Activated T-helper 1 cell treated with anti-CD3 and anti-CD28 coated beads, Interleukin-2, amount 50 U/mL, for 16 hours (primary cell): ENCODE measurements at regions not wholly inside any gene's neighbourhood (a gene's known extent, or its start where the extent isn't known, plus 50 kb on each side); places are given as distances from the start of the nearest gene placed in this dataset.

ENCODE experiments used
- DNase-seq, 2 donors: peaks; one replicate each; pipeline ENCODE4 v3.0.0-alpha.2; 2020; ENCODE audit warnings: low read depth in 1 of 2, low spot score in 1 of 2

DNA sequence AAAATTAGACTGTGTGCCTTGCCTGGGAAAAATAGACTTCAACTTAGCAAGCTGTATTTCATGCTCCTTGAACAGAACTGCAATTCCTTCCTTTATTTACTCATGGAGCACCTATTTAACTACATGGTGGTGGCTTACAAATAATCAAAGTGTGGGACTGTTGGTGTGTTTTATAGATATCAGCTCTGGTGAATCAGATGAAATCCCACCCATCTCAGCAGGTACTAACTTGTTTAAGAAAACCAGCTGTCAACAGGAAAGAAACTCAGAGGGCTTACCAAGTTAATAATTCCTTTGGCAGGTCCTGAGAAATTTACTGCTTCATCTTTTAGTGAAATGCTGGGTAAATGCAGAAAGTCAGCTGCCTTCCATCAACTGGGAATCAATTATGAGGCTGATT is 830.6 kb downstream of the SLC4A3 start:
- no peak for DNase-seq

DNA sequence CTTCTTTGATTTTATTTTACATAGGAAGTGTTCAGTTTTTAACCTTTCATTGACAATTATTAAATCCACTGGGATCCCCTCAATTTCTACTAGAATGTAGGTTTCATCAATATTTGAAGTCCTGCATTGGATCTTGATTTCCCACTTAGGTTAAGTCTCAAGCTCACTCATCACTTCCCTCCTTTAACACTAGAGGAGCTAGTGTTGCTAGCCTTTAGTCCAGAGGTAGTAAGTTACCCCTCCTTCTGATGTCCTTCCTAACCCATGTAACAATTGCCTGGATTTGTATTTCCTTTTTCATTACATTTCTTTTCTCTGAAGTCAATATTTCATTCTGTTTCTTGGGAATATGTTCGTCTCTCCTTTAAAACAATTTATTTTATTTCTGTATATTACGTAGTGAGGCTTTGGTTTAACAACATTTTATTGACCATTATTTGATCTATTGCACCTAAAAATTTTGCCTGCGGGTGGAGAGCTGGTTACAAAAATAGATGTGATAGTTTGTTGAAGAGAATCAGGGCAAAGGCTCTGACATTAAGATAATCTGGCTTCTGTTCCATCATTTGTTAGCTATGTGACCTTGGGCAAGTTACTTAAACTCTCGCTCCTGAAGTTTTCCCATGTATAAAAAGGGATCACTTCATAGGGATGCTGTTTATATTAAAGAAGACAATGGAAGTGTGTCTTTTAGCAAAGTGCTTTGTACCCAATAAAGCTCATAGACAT is 833.0 kb downstream of the SLC4A3 start:
- DNase-seq: no peak

DNA sequence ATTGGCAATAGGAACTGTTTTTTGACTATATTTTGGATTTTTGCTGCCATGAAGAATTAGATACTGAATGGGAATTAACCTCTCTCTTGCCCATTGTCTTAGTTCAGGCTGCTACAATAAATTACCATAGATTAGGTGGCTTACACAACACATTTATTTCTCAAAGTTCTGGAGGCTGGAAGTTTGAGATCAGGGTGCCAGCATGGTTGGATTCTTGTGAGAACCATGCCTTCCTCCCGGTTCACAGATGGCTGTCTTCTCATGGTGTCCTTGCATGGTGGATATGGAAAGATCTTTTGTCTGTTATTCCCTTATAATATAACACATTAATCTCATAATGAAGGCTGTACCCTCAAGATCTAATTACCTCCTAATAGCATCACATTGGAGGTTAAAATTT is 836.4 kb downstream of the SLC4A3 start:
- no peak for DNase-seq

DNA sequence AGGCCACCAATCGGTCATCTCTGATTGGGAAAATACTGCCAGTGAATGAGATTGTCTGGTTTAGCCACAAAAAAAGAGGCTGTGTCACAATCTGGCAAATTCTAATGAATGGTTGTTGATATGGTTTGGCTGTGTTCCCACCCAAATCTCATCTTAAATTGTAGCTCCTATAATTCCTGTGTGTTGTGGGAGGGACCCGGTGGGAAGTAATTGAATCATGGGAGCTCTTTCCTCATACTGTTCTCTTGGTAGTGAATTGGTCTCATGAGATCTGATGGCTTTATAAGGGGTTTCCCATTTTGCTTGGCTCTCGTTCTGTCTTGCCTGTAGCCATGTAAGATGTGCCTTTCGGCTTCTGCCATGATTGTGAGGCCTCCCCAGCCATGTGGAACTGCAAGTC is 838.3 kb downstream of the SLC4A3 start:
- DNase-seq: no peak

DNA sequence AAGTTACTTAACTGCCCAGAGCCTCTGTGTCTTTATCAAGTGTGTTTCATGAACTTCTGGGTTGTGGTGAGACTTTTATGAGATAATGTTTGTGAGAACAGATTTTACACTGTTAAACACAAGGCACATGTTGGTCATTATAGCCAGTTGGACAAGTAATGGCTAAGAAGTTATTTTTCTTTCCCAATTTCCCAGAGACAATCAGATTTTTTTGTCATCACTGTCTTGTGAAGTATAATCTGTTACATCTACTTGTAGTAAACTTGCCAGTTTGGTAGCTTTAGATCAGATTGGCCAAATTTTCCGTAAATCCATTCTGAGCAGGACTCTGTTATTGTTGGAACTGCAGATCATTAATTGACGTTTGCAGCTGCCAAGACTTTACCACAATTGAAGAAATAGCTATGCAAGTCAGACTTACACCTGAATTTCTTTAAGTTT is 838.8 kb downstream of the SLC4A3 start:
- no peak for DNase-seq

DNA sequence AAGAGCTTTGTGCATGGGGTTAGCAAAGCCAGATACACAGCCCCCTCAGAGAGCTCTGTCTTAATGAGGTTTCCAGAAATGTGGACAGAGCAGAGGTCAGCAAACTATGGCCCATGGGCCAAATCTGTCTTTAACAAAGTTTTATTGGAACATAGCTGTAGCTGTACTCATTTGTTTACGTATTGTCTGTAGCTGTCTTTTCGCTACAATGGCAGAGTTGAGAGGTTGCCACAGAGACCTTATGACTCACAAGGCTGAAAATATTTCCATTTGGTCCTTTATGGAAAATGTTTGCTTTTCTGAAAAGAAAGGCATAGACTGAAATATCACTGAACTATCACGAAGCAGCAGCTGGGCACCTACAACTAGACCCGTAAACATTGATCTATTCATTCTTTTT is 841.8 kb downstream of the SLC4A3 start:
- DNase-seq: no peak

DNA sequence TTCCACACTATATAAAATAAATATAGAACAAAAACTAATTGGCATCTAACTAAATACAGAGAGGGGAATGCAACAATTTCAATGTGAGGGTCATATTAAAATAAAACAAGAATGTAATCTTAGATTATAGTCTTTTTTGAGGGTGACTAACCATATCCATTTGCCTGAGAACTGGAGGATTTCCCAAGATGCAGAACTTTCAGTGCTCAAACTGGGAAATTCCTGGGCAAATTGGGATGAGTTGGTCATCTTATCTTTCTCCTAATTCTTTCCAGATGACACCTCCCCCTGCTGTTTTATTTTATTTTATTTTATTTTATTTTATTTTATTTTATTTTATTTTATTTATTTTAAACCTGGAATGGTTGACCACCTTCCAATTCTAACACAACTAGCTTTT is 846.2 kb downstream of the SLC4A3 start:
- no peak for DNase-seq

DNA sequence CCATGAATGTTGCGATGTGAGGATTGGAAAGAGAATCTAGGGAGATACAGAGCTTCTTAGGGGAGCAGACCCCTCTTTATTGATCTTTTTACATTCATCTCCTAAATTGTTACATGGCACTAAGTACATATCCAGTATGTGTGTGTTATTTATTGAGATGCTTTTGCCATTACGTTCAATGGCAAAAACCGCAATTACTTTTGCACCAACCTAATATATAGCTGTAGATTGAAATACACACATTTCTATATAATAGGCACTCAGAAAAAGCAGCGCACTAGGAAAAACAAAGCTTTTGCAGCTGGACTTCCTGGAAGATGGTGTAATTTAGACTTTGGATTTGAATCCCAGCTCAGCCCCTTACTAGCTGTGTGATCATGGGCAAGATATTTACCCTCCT is 849.4 kb downstream of the SLC4A3 start:
- no peak for DNase-seq

DNA sequence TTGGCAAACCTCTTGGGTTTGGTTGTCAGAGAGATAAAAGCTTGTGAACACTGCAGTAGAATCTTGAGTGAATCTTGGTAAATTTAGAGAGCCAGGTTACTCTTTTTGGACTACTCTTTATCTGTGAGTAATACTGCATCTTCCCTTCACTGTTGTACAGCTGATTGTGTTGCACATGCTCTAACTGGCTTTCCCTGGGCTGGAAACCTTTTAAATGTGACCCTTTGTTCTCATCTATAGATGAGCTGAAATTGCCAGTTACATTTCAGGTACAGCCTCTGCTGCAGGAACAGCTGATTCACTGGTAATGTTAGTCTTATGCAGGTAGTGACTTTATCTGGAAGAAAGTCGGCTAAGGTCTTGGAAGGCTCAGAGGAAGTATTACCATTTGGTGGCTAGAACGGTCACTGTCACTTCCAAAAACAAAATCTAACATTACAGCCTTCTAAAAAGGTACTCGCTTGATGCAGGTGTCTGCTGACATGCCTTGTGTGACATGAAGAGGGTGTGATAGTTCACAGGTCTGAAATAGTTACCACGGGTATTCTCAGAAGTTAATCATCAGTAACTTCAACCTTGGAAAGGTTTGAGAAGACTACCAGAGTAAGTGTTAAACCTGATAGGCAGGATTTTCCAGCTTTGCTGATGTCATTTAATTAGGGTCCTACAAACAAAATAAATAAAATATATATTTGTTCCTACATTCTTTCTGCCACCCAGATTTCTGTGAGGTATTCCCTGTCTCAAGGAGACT is 851.1 kb downstream of the SLC4A3 start:
- DNase-seq: no peak

DNA sequence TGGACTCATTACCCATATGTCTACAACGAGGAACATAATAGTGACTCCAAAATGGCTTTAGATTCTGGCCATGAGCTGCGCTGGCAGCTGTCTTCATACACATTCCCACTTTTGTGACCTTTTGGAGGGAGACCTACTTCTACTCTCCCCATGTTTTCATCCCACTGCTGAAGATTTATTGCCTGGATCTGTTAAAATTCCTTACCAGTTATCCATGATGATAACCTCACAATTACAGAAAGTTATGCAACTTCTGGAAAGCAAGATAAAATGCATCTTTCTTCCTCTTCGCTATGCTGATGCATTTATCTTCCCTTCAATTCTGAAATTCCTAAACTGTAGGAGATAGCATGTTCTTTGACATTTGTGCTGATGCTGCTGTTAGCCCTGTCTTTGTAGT is 855.3 kb downstream of the SLC4A3 start:
- no peak for DNase-seq

DNA sequence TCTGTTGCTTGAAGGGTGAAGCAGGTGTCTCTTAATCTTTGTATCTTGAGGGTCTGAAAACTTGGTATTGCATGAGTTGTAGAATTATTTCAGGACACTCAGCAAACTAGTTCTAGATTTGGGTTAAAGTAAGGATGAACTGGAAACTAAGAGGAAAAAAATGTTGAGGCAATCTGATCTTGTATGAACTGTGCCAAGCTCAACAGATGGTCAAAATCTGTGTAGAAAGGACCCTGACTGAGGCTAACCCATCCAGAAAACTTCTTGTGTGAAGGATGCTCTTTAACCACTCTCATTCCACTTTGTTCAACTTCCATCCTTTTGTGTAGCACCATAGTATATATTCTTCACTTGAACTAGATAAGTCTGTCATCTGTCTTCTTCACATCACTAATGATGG is 861.7 kb downstream of the SLC4A3 start:
- no peak for DNase-seq

DNA sequence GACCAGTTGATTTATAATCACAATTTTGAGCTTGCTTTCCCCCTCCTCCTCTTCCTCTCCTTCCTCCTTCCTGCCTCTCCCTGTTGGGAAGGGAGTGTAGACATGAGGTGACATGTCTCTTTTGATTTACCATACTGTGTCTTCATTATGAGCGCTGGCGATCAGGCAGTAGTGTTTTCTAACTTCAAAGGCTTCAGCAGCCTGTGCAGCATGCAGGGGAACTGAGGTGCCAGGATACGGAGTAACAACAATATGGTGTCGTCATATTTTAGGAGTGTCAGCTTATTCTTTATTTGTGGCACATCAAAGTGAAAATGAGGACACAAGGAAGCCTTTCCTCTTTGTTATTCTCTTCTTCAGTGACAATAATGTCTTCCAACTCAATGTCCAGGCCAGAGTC is 864.2 kb downstream of the SLC4A3 start:
- no peak for DNase-seq

DNA sequence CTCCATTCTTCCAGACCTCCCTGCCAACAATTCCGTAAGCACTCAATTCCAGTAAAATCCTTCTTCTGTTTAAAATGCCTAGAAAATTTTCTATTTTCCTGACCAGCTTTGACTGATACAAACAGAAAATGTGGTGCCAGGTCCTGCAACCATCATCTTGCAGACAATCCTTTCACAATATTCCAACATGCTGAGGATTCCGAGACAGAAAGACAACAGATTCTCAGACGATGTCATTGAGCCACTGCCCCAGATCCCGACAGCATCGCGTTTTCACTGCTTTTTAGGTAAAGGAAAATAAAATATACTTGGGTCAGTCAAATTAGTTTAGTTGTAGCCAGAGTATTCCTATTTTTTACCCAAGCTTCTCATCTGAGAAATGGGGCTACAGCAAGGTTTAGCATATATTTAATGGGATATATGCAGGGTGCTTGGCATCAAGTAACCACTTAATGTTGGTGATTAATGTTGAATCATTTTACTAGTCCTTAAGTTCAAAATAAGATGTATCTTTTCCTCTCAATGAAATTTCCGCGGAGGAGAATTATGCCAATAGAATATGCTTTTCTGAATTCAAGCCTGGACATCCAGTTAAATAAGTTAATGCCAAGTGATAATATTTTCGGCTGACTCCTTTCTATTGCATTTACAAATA is 866.6 kb downstream of the SLC4A3 start:
- DNase-seq: no peak

DNA sequence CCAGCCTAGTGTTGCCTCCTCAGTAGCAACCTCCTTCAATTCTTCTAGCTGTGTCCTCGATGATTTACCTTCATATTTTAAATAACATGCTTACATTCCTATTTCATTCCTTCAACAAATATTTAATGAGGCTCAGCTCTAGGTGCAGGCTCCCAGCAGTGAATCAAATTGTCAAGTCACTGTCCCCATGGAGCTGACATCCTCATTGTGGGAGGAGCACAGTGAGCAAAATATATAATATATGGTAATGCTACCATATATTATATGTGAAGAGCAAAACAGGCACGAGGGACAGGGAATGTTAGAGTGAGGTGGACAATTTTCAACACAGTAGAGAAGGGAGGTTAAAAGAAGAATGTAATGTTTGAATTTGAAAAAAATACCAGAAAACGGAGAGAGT is 869.1 kb downstream of the SLC4A3 start:
- no peak for DNase-seq

DNA sequence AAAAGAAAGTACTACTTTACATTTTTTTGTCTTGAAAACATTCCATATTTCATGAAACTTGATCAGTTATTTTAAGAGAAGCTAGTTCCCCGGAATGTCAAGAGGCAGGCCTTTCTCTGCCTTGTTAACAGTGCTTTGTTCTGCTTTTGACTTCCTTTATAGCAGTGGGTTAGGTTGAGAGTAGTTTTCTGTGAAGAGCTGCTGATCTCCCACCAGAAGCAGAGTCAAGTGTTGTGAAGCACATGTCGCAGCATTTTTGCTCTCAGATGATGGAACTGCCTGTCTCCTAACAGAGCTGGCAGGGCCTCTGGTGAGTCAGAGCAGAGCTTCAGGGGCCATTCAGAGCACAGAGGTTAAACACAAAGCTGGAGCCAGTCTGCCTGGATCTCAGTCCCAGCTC is 871.8 kb downstream of the SLC4A3 start:
- DNase-seq: no peak

DNA sequence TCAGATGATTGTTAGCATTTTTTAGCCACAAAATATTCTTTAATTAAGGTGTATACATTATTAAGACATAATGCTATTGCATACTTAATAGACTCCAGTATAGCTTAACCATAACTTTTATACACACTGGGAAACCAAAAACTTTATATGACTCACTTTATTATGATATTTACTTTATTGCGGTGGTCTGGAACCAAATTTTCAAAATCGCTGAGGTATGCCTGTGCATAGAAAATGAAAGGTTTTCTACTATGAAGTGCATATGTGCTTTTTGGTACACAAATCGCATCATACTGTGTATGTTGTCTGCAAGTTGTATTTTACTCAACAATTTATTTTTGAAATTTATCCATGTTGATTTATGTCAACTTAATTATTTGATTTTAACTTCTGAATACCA is 875.1 kb downstream of the SLC4A3 start:
- DNase-seq: no peak

DNA sequence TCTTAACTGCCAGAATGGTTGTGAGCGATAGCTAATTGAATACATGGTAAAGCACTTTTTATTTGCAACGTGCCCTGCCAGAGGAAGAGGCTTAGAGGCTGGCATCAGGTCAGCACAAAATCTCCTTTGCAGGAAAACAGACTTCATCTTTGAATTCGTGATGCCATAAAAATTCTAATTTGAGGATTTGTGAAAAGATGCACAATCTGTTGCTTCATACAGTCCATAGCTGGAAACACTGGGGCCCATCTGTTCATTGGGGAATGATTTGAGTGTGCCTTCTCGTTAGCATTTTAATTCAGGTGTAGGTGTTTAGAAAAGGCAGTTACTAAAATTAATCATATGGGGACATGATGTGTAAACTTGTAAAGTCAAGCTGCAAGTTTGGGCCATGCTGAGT is 876.0 kb downstream of the SLC4A3 start:
- no peak for DNase-seq

DNA sequence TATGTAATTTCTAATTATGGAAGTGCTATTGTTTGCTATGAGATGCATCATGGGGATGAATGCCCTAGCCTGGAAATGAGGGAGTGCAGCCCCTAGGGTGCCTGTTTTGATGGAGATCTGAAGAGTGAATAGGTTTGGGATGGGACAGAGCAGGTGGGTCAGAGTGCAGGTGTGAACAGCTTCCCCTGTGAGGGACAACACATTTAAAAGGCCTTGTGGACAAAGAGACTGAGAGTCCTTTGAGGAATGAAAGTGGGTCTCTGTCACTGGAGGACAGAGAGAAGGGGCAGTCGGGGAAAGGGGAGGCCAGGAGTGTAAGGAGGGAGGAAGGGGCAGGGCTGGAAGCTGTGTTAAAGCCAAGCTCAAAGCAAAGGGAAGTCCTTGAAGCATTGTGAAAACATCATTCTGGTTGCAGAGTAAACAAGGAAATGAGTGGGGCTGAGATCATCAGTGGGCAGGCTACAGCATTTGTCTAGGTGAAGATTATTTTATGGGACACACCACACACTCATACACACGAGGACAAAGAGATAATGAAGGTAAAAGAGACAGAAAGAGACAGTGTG is 877.6 kb downstream of the SLC4A3 start:
- DNase-seq: no peak

DNA sequence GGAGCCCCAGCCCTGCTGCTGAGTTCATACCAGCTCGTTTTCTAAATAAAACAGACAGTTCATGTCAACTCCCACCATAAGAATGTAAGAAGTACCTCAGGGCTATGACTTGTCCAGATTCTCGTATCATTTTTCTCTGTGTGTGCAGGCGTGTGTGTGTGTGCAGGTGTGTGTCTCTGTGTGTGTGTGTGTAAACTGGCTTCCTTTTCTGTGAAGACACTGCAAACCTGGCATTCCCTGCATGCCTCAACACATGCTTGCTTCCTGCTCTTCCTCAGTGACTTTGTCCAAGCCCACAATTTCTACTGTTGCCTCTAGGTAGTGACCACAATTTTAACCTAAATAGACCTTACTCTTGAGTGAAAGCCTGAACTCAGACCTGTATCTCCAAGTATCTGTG is 879.0 kb downstream of the SLC4A3 start:
- no peak for DNase-seq

DNA sequence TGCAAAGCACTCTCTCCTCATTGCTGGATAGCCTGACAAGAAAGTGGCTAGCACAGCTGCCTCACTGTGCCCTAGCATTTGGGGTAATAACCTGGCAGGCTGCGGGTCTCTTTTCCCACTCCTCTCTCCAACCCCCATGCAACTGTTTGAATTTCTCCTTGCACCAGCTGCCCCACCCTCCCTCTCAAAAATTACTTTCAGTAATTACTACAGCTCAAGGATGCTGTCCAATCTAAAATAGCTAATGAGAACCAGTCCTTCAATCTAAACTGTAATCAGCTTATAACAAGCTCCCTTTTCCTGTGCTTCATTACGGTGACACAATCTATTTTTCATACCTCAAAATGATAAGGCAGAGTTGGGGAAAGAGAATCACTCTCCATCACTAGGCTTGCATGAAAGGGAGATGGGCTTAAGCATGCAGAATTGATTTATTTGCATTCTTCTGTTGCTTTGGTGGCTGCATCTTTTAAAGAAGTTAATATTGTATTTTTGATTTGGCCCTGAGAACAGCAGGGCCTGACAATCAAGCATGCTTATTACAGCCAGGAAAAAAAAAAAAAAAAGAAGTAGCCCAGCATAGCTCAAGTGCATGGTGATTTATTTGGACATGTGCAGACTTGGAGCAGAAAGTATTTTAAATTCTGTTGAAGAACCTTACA is 881.8 kb downstream of the SLC4A3 start:
- no peak for DNase-seq

DNA sequence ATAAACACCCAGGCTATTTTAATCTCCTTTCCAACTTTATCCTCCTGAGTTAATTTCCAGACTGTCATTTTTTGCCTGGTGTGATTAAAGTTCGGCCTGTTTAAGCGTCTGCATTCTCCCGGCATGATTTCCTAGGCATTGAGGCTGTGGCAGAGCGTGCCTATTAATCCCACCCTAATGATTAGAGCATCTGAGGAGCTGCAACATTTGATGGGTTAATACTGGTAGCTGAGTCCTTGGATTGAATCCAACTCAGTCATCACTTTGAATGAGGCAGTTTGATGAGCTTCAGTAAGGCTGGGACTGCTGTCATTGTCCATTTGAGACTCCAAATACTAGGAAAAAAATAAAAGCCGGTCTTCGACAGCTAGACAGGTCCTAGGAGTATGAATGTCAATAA is 882.5 kb downstream of the SLC4A3 start:
- no peak for DNase-seq

DNA sequence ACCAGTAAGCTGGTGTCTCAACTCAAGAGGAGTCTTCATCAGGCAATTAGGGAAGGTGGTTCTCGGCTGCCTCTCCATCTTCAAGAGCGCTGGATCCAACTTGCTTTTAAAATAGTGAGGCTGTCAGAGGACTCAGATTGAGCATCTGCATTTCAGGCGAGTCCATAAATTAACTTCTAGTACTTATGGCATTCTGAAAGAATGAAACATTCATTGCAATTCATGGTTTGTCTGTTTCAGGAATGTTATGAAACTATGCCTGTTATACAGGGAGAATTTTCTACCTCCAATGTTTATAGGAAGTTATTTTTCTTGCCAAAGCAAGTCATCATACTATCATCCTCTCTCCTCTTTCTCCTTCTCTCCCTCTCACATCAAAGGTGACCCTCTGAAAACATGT is 883.2 kb downstream of the SLC4A3 start:
- no peak for DNase-seq
